Mucosa of descending colon (tissue), 3 donors: ENCODE measurements at regions not wholly inside any gene's neighbourhood (a gene's known extent, or its start where the extent isn't known, plus 50 kb on each side); places are given as distances from the start of the nearest gene placed in this dataset.

Source experiments
- ATAC-seq: fragments of 200-7000 bp; cut with Tn5 transposase; one replicate; pipeline ENCODE4 v1.9.1; 2020; ENCODE audit warnings: mild to moderate bottlenecking, moderate library complexity
- DNase-seq, 3 donors: peaks; one replicate each; pipeline ENCODE4 v3.0.0-alpha.2; 2020
- H3K36me3 ChIP-seq: fragments of 200-600 bp; one replicate; pipeline ENCODE4 v1.8.0; 2021; ENCODE audit warnings: low read depth, mild to moderate bottlenecking
- H3K4me1 ChIP-seq: fragments of 200-600 bp; one replicate; pipeline ENCODE4 v1.8.0; 2021; ENCODE audit warnings: low read depth, mild to moderate bottlenecking
- H3K4me3 ChIP-seq: fragments of 200-600 bp; one replicate; pipeline ENCODE4 v1.8.0; 2021; ENCODE audit warnings: mild to moderate bottlenecking
- H3K9me3 ChIP-seq: fragments of 200-600 bp; one replicate; pipeline ENCODE4 v1.8.0; 2021; ENCODE audit warnings: mild to moderate bottlenecking
- CTCF ChIP-seq: fragments of 200-600 bp; IDR thresholded peaks from one replicate; pipeline ENCODE4 v1.8.0; 2022; ENCODE audit warnings: antibody characterized with exemption, mild to moderate bottlenecking
- intact Hi-C, 2 donors: fragments of 100-400 bp; cut with DNase I in 1 of 2; cut with micrococcal nuclease in 1 of 2; formaldehyde crosslinking; loops; one replicate each; pipeline versions ENCODE4 v1.11.0 to v1.11.1; 2022; cut with DNase I, micrococcal nuclease
- donor health status: DM: no; HTN: no; CAD: no; lungs with moderate emphysema.
- donor health status: DM: no; HTN: no; CAD: no.
- donor health status: DM: no; HTN: yes; CAD: no.

- Histone ChIP-seq H3K4me1 (no peaks in the 10 kb centered on the region), H3K36me3 (no peaks in the 10 kb centered on the region), H3K9me3 (no peaks in the 10 kb centered on the region), H3K4me3 (no peak overlapping the region)
- intact Hi-C loops = no loop called here
- no peak for ATAC-seq
- TF ChIP-seq CTCF = no peak
- no peak for DNase-seq
These were observed 1532.0 kb downstream of the PCDH18 start for GRCh38 chr4:136000246-136000645.

- H3K4me3 ChIP-seq = no peak overlapping the region
- no peak for ATAC-seq
- intact Hi-C loops = no loop called here
These were observed 1537.9 kb downstream of the PCDH18 start for GRCh38 chr4:135994360-135994759.

GRCh38 chr4:135976860-135977259 is 1555.4 kb downstream of the PCDH18 start:
- H3K9me3 ChIP-seq = no peaks in the 10 kb centered on the region
- intact Hi-C loops = no loop called here
- H3K36me3 ChIP-seq = no peaks in the 10 kb centered on the region
- ATAC-seq = no peak
- no peak for DNase-seq
- no peak for TF ChIP-seq CTCF
- no peaks in the 10 kb centered on the region for H3K4me1 ChIP-seq
- no peak overlapping the region for H3K4me3 ChIP-seq

More at GRCh38 chr4:135994360-135994759, 1537.9 kb downstream of the PCDH18 start:
- Histone ChIP-seq H3K4me1 (no peaks in the 10 kb centered on the region), H3K36me3 (no peaks in the 10 kb centered on the region), H3K9me3 (no peaks in the 10 kb centered on the region)
- no peak for DNase-seq
- no peak for TF ChIP-seq CTCF

GRCh38 chr4:135966936-135967335 is 1565.4 kb downstream of the PCDH18 start:
- Histone ChIP-seq H3K9me3 (no peaks in the 10 kb centered on the region), H3K4me3 (no peak overlapping the region), H3K36me3 (no peaks in the 10 kb centered on the region), H3K4me1 (no peaks in the 10 kb centered on the region)
- ATAC-seq (no peak), DNase-seq (no peak)
- no peak for TF ChIP-seq CTCF
- intact Hi-C loops = no loop called here

- Histone ChIP-seq H3K4me1 (no peaks in the 10 kb centered on the region), H3K36me3 (no peaks in the 10 kb centered on the region), H3K9me3 (no peaks in the 10 kb centered on the region), H3K4me3 (no peak overlapping the region)
- no peak for TF ChIP-seq CTCF
- intact Hi-C loops = no loop called here
- ATAC-seq = no peak
- no peak for DNase-seq
These were observed 1569.3 kb downstream of the PCDH18 start for GRCh38 chr4:135963009-135963408.

GRCh38 chr4:135949931-135950330 is 1582.4 kb downstream of the PCDH18 start:
- no peak for ATAC-seq
- TF ChIP-seq CTCF = no peak

More at GRCh38 chr4:135949931-135950330, 1582.4 kb downstream of the PCDH18 start:
- no peak for DNase-seq
- Histone ChIP-seq H3K4me1 (no peaks in the 10 kb centered on the region), H3K4me3 (no peak overlapping the region), H3K36me3 (no peaks in the 10 kb centered on the region), H3K9me3 (peaks cover 10% of the 10 kb centered on the region)
- intact Hi-C loops = no loop called here
